SK-N-MC (cell line): ENCODE measurements at regions not wholly inside any gene's neighbourhood (a gene's known extent, or its start where the extent isn't known, plus 50 kb on each side); places are given as distances from the start of the nearest gene placed in this dataset.
"Not testable (repeated sequence)": the region's sequence is repeated elsewhere in the genome, so short reads cannot be mapped to it uniquely, and the experiment has no call there.

Experiments
- EZH2 ChIP-seq: fragments of 200-600 bp; sonication (generic); IDR thresholded peaks from one replicate; pipeline ENCODE4 v1.6.1; 2017; ENCODE audit warnings: antibody characterized with exemption
- POLR2AphosphoS5 ChIP-seq: IDR thresholded peaks from 2 replicates; pipeline ENCODE4 v1.6.1; 2012; ENCODE audit warnings: mild to moderate bottlenecking, low read depth, low read length, borderline replicate concordance

- not testable (repeated sequence) for TF ChIP-seq POLR2AphosphoS5, EZH2
These were observed 248.6 kb downstream of the SPATA31A1 start for GRCh38 chr9:39604089-39604488.
